ENCODE measurements at regions not wholly inside any gene's neighbourhood (a gene's known extent, or its start where the extent isn't known, plus 50 kb on each side); places are given as distances from the start of the nearest gene placed in this dataset.

DNA sequence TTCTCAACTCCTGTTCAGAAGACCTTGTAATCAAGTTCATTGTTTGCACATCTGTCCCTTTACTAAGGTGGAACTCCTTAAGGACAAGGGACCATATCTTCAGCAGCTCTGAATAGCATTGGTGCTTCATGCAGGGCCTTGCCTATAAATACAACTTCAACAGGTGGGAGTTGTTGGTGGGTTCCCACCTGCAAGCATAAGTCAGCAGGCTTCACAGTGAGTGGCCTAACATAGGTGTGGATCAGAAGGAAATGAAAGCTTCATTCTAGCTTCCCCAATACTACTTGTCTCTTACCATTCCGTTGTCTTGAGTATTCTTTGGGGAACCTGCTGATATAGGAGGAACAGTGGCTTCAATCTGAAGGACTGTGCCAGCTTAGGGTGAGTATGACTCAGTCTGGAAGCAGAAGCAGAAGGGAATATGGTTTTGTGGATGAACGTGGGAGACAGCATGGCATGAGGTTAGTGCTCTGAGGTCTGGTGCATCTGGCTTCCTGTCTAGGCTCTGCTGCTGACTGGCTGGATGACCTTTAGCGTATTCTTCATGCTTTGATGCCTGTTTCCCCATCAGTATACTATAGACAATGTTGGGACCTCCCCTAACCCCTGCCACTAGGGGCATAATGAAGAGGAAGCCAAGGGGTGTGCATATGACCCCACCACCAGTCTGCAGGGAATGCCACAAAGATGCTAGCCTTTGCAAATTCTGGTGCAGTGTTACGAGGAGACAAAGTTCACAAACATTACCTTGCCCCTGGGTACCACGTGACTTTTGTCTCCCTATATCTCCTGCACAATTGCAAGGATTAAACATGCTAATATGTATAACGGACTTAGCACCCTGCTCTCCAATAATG is 192.3 kb downstream of the PALM2AKAP2 start:
- in situ Hi-C loops (cut with MboI) (loop anchor here (5.0 kb wide), 2 partner anchors 55 to 180 kb away; no protein-coding TSS in a partner anchor), intact Hi-C loops (cut with micrococcal nuclease; ENCODE audit: unreplicated experiment) (loop anchor here (5.0 kb wide), 1 partner anchor 560 kb away; no protein-coding TSS in a partner anchor)
- peak overlapping the region; percentile 73 for H3K4me2 ChIP-seq (ENCODE audit: control insufficient read depth, insufficient read depth)
- no peaks in the 10 kb centered on the region for H4K20me1 ChIP-seq (ENCODE audit: control insufficient read depth, insufficient read depth)
- SMC1A ChIA-PET (ENCODE audit: uncharacterized antibody, unreplicated experiment), result interaction anchor here (0.8 to 12.2 kb wide), 16 partner anchors 9 to 176 kb away, joined by 3 to 423 read pairs (median 4); no protein-coding TSS in a partner anchor
- peaks cover 2% of the 10 kb centered on the region; the same call in 1 of the 2 replicates for H3K79me2 ChIP-seq (ENCODE audit: control insufficient read depth, insufficient read depth, low read length)
- H3K4me1 ChIP-seq (ENCODE audit: control insufficient read depth, insufficient read depth, low read length), result peaks cover 87% of the 10 kb centered on the region
- no peaks in the 10 kb centered on the region for H3K9me3 ChIP-seq (replicated peaks; ENCODE audit: control insufficient read depth, insufficient read depth, low read length)
- peak; percentile 27 for FAIRE-seq
- no peaks in the 10 kb centered on the region for H3K27me3 ChIP-seq (replicated peaks in 1 of 2; ENCODE audit: control insufficient read depth in 2 of 2, insufficient read depth in 2 of 2, low read length in 1 of 2)
- H2AFZ ChIP-seq (ENCODE audit: control insufficient read depth, low read depth, low read length), result peak overlapping the region; percentile 73
- ATAC-seq, result peak; percentile 44
- POLR2A ChIA-PET, result interaction anchor here (1.5 to 7.3 kb wide), 3 partner anchors 58 to 177 kb away, joined by 3 to 52 read pairs (median 4); no protein-coding TSS in a partner anchor
- H3K4me3 ChIP-seq, result no peak overlapping the region
- no TSS peak for BruUV-seq (replicated peaks)
- peak; percentile 91 for DNase-seq (ENCODE audit: low read depth, low spot score)
- RAD21 ChIA-PET (ENCODE audit: unreplicated experiment), result interaction anchor here (1.0 to 8.7 kb wide), 14 partner anchors 8 to 179 kb away, joined by 3 to 137 read pairs (median 4); no protein-coding TSS in a partner anchor
- CTCF ChIA-PET, result interaction anchor here (0.8 to 10.7 kb wide), 10 partner anchors 59 to 180 kb away, joined by 3 to 102 read pairs (median 3); no protein-coding TSS in a partner anchor
- H3K27ac ChIP-seq (ENCODE audit: control insufficient read depth, insufficient read depth), result peak overlapping the region; percentile 92
- H3K36me3 ChIP-seq (ENCODE audit: control insufficient read depth in 2 of 2, insufficient read depth in 2 of 2, low read length in 1 of 2), result no peaks in the 10 kb centered on the region
- 0% methylated on average over 6 of the region's 6 CpGs for WGBS (ENCODE audit: insufficient coverage, insufficient replicate concordance, low lambda C conversion rate, missing lambda C conversion rate)
- H3K9ac ChIP-seq (ENCODE audit: control insufficient read depth, insufficient read depth, low read length), result peak overlapping the region; percentile 36; the same call in 1 of the 2 replicates
- peak; percentile 41; the same call in 1 of the 2 replicates for TF ChIP-seq RAD21 (IDR thresholded peaks at IDR 0.05; ENCODE audit: insufficient read depth, low read depth, low read length)
- peak; percentile 73 for TF ChIP-seq MTA2 (IDR thresholded peaks at IDR 0.05; ENCODE audit: low read depth)
- peak; percentile 85 for TF ChIP-seq EED (IDR thresholded peaks at IDR 0.05; ENCODE audit: low read depth)
- TF ChIP-seq ZNF274 (IDR thresholded peaks at IDR 0.05; ENCODE audit: insufficient read depth, insufficient read length), result no peak
- TF ChIP-seq, protein P1, sequence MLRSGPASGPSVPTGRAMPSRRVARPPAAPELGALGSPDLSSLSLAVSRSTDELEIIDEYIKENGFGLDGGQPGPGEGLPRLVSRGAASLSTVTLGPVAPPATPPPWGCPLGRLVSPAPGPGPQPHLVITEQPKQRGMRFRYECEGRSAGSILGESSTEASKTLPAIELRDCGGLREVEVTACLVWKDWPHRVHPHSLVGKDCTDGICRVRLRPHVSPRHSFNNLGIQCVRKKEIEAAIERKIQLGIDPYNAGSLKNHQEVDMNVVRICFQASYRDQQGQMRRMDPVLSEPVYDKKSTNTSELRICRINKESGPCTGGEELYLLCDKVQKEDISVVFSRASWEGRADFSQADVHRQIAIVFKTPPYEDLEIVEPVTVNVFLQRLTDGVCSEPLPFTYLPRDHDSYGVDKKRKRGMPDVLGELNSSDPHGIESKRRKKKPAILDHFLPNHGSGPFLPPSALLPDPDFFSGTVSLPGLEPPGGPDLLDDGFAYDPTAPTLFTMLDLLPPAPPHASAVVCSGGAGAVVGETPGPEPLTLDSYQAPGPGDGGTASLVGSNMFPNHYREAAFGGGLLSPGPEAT (IDR thresholded peaks at IDR 0.05; ENCODE audit: low read depth), result peak; percentile 54
- 0 out of 2 replicates have a peak, but pooled peaks have one; percentile 53 for TF ChIP-seq IRF4 (IDR thresholded peaks at IDR 0.05; ENCODE audit: low read depth, low read length)
- TF ChIP-seq TBL1XR1 (IDR thresholded peaks at IDR 0.05; ENCODE audit: low read depth, low read length), result no peak
- TF ChIP-seq YY1 (IDR thresholded peaks at IDR 0.05; ENCODE audit: low read depth, low read length), result 0 out of 2 replicates have a peak, but pooled peaks have one; percentile 14
- TF ChIP-seq POU2F2 (IDR thresholded peaks at IDR 0.05; ENCODE audit: borderline replicate concordance, low read depth, low read length), result 0 out of 3 replicates have a peak, but pooled peaks have one; percentile 39
- 0 out of 2 replicates have a peak, but pooled peaks have one; percentile 28 for TF ChIP-seq POLR2AphosphoS5 (IDR thresholded peaks at IDR 0.05; ENCODE audit: low read length)
- TF ChIP-seq KAT2A (conservative IDR thresholded peaks at IDR 0.05; ENCODE audit: control insufficient read depth, low read depth, low read length), result no peak
- peak; percentile 90 for TF ChIP-seq RAD51 (IDR thresholded peaks at IDR 0.05)
- peak; percentile 61 for TF ChIP-seq MLLT1 (IDR thresholded peaks at IDR 0.05)
- peak in 1 of 2 experiments; percentile 73; a peak in 1 of 4 replicates for TF ChIP-seq ETV6 (conservative IDR thresholded peaks at IDR 0.05 in 1 of 2, IDR thresholded peaks at IDR 0.05 in 1 of 2; ENCODE audit: borderline replicate concordance in 1 of 2, low read depth in 1 of 2)
- TF ChIP-seq MEF2B (IDR thresholded peaks at IDR 0.05; ENCODE audit: partially characterized antibody, poor library complexity, severe bottlenecking), result peak; percentile 45
- TF ChIP-seq SMARCA5 (IDR thresholded peaks at IDR 0.05), result 0 out of 2 replicates have a peak, but pooled peaks have one; percentile 37
- TF ChIP-seq POLR2A (IDR thresholded peaks at IDR 0.05; ENCODE audit: low read depth, low read length), result peak; percentile 42
- TF ChIP-seq BCL11A (IDR thresholded peaks at IDR 0.05; ENCODE audit: low read depth, low read length), result peak; percentile 22; the same call in 1 of the 2 replicates
